ENCODE measurements at regions not wholly inside any gene's neighbourhood (a gene's known extent, or its start where the extent isn't known, plus 50 kb on each side); places are given as distances from the start of the nearest gene placed in this dataset.
A peak's percentile ranks its signal among the peaks of the same experiment; 100 is the strongest.
"Not testable (repeated sequence)": the region's sequence is repeated elsewhere in the genome, so short reads cannot be mapped to it uniquely, and the experiment has no call there.

GRCh38 chr9:62798884-62799850 lies 1609.3 kb downstream of the SPATA31A7 start:
- 14 to 15% methylated on average over 30 to 34 of the region's 35 CpGs for WGBS, 2 experiments
- not testable (repeated sequence) for H3K36me3 ChIP-seq (ENCODE audit: control insufficient read depth, insufficient read depth, low read length); H3K9me3 ChIP-seq (ENCODE audit: control insufficient read depth, low read length); H3K4me3 ChIP-seq (ENCODE audit: insufficient read depth, low read depth, low read length); H3K4me1 ChIP-seq (ENCODE audit: control insufficient read depth, insufficient read depth, low read length); H3K27ac ChIP-seq (ENCODE audit: insufficient read depth, low read depth, low read length, poor library complexity, severe bottlenecking)
- peaks cover 58% of the 10 kb centered on the region for H3K27me3 ChIP-seq (ENCODE audit: control insufficient read depth, insufficient read depth, low read length, poor library complexity, severe bottlenecking)

- not testable (repeated sequence) for H3K27ac ChIP-seq (ENCODE audit: insufficient read depth, low read depth, low read length, poor library complexity, severe bottlenecking); H3K9me3 ChIP-seq (ENCODE audit: control insufficient read depth, low read length); H3K4me1 ChIP-seq (ENCODE audit: control insufficient read depth, insufficient read depth, low read length); H3K36me3 ChIP-seq (ENCODE audit: control insufficient read depth, insufficient read depth, low read length)
- Histone ChIP-seq H3K4me3 (ENCODE audit: insufficient read depth, low read depth, low read length) (peak overlapping the region; percentile 20), H3K27me3 (ENCODE audit: control insufficient read depth, insufficient read depth, low read length, poor library complexity, severe bottlenecking) (peaks cover 65% of the 10 kb centered on the region)
- WGBS, 2 experiments = 4 to 5% methylated on average over 36 of the region's 36 CpGs
These were observed 1610.1 kb downstream of the SPATA31A7 start for GRCh38 chr9:62799851-62800371.

DNA sequence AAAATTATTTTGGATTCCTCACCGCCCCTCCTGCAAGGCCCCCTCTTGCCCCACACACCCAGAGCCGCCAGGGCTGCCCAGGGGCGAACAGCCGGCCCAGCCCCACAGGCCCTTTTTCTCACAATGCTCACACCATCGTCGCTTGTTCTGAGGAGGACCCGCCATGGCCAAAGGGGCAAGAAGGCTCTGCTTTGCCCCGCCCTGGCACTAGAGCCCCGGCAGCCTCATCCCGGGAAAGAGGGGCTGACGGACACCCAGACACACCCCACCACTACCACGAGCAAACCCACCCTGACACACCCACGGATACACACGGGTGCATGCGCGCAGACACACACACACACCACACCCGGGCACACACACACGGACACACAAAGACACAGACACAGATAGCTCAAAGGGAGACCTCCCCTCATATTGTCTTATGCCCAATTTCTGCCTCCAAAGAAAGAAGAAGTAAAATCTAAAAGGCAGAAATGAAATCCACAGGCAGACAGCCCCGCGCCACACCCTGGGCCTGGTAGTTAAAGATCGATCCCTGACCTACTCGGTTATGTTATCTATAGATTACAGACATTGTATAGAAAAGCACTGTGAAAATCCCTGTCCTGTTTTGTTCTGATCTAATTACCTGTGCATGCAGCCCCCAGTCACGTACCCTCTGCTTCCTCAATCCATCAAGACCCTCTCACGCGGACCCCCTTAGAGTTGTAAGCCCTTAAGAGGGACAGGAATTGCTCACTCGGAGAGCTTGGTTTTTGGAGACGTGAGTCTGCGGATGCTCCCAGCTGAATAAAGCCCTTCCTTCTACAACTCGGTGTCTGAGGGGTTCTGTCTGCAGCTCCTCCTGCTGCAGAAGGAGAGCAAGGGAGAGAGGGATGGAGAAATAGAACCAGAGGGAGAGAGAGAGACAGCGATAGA lies 1610.9 kb downstream of the SPATA31A7 start:
- H3K27me3 ChIP-seq (ENCODE audit: control insufficient read depth, insufficient read depth, low read length, poor library complexity, severe bottlenecking) = peaks cover 73% of the 10 kb centered on the region
- H3K27ac ChIP-seq (ENCODE audit: insufficient read depth, low read depth, low read length, poor library complexity, severe bottlenecking); H3K4me3 ChIP-seq (ENCODE audit: insufficient read depth, low read depth, low read length); H3K36me3 ChIP-seq (ENCODE audit: control insufficient read depth, insufficient read depth, low read length); H3K4me1 ChIP-seq (ENCODE audit: control insufficient read depth, insufficient read depth, low read length); H3K9me3 ChIP-seq (ENCODE audit: control insufficient read depth, low read length): not testable (repeated sequence)
- WGBS, 2 experiments = 10 to 12% methylated on average over 29 to 30 of the region's 30 CpGs

DNA sequence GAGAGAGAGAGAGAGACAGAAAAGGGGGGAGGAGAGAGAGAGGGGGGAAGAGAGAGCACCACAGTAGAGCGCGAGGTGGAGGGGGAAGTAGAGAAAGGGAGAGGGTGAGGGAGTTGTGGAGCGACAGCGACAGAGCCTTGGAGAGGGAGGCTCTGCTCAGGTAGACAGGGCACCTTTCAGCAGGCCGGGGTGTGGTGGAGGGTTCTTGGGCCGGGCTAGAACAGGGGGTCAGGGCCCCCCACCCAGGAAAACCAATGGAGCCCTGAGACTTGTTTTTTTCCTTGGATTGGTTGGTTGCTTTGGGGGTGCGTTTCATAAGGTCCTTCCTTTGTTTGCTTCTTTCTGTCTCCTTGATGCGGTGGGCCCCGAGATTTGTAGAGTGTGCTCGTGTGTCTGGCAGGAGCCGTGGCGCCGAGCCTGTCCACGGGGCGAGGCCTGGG lies 1611.6 kb downstream of the SPATA31A7 start:
- Histone ChIP-seq H3K4me3 (ENCODE audit: insufficient read depth, low read depth, low read length) (peak overlapping the region; percentile 52), H3K27me3 (ENCODE audit: control insufficient read depth, insufficient read depth, low read length, poor library complexity, severe bottlenecking) (peaks cover 80% of the 10 kb centered on the region)
- not testable (repeated sequence) for H3K27ac ChIP-seq (ENCODE audit: insufficient read depth, low read depth, low read length, poor library complexity, severe bottlenecking); H3K4me1 ChIP-seq (ENCODE audit: control insufficient read depth, insufficient read depth, low read length); H3K36me3 ChIP-seq (ENCODE audit: control insufficient read depth, insufficient read depth, low read length); H3K9me3 ChIP-seq (ENCODE audit: control insufficient read depth, low read length)
- 3% methylated on average over 15 of the region's 15 CpGs for WGBS, 2 experiments

- Histone ChIP-seq H3K4me3 (ENCODE audit: insufficient read depth, low read depth, low read length) (peak overlapping the region; percentile 52), H3K27me3 (ENCODE audit: control insufficient read depth, insufficient read depth, low read length, poor library complexity, severe bottlenecking) (peaks cover 81% of the 10 kb centered on the region)
- H3K36me3 ChIP-seq (ENCODE audit: control insufficient read depth, insufficient read depth, low read length); H3K27ac ChIP-seq (ENCODE audit: insufficient read depth, low read depth, low read length, poor library complexity, severe bottlenecking); H3K4me1 ChIP-seq (ENCODE audit: control insufficient read depth, insufficient read depth, low read length); H3K9me3 ChIP-seq (ENCODE audit: control insufficient read depth, low read length): not testable (repeated sequence)
- 4 to 5% methylated on average over 63 of the region's 63 CpGs for WGBS, 2 experiments
These were observed 1612.3 kb downstream of the SPATA31A7 start for GRCh38 chr9:62801961-62802718.

GRCh38 chr9:62802719-62803079 lies 1612.9 kb downstream of the SPATA31A7 start:
- not testable (repeated sequence) for H3K27ac ChIP-seq (ENCODE audit: insufficient read depth, low read depth, low read length, poor library complexity, severe bottlenecking); H3K36me3 ChIP-seq (ENCODE audit: control insufficient read depth, insufficient read depth, low read length); H3K9me3 ChIP-seq (ENCODE audit: control insufficient read depth, low read length); H3K4me1 ChIP-seq (ENCODE audit: control insufficient read depth, insufficient read depth, low read length)
- H3K4me3 ChIP-seq (ENCODE audit: insufficient read depth, low read depth, low read length) = peak overlapping the region; percentile 52
- 7 to 13% methylated on average over 6 to 9 of the region's 9 CpGs for WGBS, 2 experiments
- peaks cover 84% of the 10 kb centered on the region for H3K27me3 ChIP-seq (ENCODE audit: control insufficient read depth, insufficient read depth, low read length, poor library complexity, severe bottlenecking)

GRCh38 chr9:62803099-62803498 lies 1613.3 kb downstream of the SPATA31A7 start:
- H3K27ac ChIP-seq (ENCODE audit: insufficient read depth, low read depth, low read length, poor library complexity, severe bottlenecking); H3K4me1 ChIP-seq (ENCODE audit: control insufficient read depth, insufficient read depth, low read length); H3K9me3 ChIP-seq (ENCODE audit: control insufficient read depth, low read length); H3K4me3 ChIP-seq (ENCODE audit: insufficient read depth, low read depth, low read length); H3K36me3 ChIP-seq (ENCODE audit: control insufficient read depth, insufficient read depth, low read length): not testable (repeated sequence)
- peaks cover 88% of the 10 kb centered on the region for H3K27me3 ChIP-seq (ENCODE audit: control insufficient read depth, insufficient read depth, low read length, poor library complexity, severe bottlenecking)
- WGBS, 2 experiments = 59 to 63% methylated on average over 2 of the region's 2 CpGs

- not testable (repeated sequence) for H3K27ac ChIP-seq (ENCODE audit: insufficient read depth, low read depth, low read length, poor library complexity, severe bottlenecking); H3K36me3 ChIP-seq (ENCODE audit: control insufficient read depth, insufficient read depth, low read length); H3K9me3 ChIP-seq (ENCODE audit: control insufficient read depth, low read length); H3K4me3 ChIP-seq (ENCODE audit: insufficient read depth, low read depth, low read length); H3K4me1 ChIP-seq (ENCODE audit: control insufficient read depth, insufficient read depth, low read length)
- 17 to 18% methylated on average over 1 of the region's 1 CpG for WGBS, 2 experiments
- H3K27me3 ChIP-seq (ENCODE audit: control insufficient read depth, insufficient read depth, low read length, poor library complexity, severe bottlenecking) = peaks cover 90% of the 10 kb centered on the region
These were observed 1614.5 kb downstream of the SPATA31A7 start for GRCh38 chr9:62804314-62804713.

DNA sequence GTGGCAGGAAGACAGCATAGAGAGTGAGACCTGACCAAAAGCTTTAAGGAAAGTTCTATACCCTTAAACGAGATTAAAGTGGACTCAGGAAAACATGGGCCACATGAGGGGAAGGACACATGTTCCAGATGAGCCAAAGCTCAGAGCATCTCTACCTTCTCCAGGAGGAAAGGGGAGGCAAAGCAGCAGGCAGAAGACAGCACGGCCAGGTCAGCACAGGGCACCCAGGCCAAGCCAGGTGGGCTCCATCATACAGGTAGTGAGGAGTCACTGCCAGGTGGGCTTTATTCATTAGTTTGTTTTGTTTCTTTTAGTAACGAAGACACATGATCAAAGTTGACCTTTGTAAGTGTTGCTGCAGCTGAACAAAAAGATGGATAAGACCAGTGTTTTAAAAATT lies 1617.6 kb downstream of the SPATA31A7 start:
- H3K4me3 ChIP-seq (ENCODE audit: insufficient read depth, low read depth, low read length); H3K9me3 ChIP-seq (ENCODE audit: control insufficient read depth, low read length); H3K4me1 ChIP-seq (ENCODE audit: control insufficient read depth, insufficient read depth, low read length); H3K27ac ChIP-seq (ENCODE audit: insufficient read depth, low read depth, low read length, poor library complexity, severe bottlenecking); H3K36me3 ChIP-seq (ENCODE audit: control insufficient read depth, insufficient read depth, low read length): not testable (repeated sequence)
- 42 to 48% methylated on average over 2 of the region's 3 CpGs for WGBS, 2 experiments
- H3K27me3 ChIP-seq (ENCODE audit: control insufficient read depth, insufficient read depth, low read length, poor library complexity, severe bottlenecking) = peaks cover 80% of the 10 kb centered on the region
